Nephron progenitor cell (in vitro differentiated cells): ENCODE measurements at regions not wholly inside any gene's neighbourhood (a gene's known extent, or its start where the extent isn't known, plus 50 kb on each side); places are given as distances from the start of the nearest gene placed in this dataset.

Experiments
- DNase-seq: peaks from one replicate; pipeline ENCODE4 v3.0.0; 2021
- H3K27ac Mint-ChIP-seq: 2 replicates; pipeline ENCODE4 v1.8.0; 2021; ENCODE audit warnings: mild to moderate bottlenecking, moderate library complexity, mixed read lengths
- H3K27me3 Mint-ChIP-seq: 2 replicates; pipeline ENCODE4 v1.8.0; 2021; ENCODE audit warnings: mild to moderate bottlenecking, low read depth, mixed read lengths; ENCODE audit not compliant: poor library complexity
- H3K36me3 Mint-ChIP-seq: 2 replicates; pipeline ENCODE4 v1.8.0; 2021; ENCODE audit warnings: low read depth, mixed read lengths
- H3K4me1 Mint-ChIP-seq: 2 replicates; pipeline ENCODE4 v1.8.0; 2021; ENCODE audit warnings: mixed read lengths
- H3K4me3 Mint-ChIP-seq: 2 replicates; pipeline ENCODE4 v1.8.0; 2021; ENCODE audit warnings: mild to moderate bottlenecking, moderate library complexity, mixed read lengths
- H3K9me3 Mint-ChIP-seq: 2 replicates; pipeline ENCODE4 v1.8.0; 2021; ENCODE audit warnings: mild to moderate bottlenecking, moderate library complexity, mixed read lengths
- CTCF ChIP-seq: fragments of 200-600 bp; sonication (generic); IDR thresholded peaks from 2 replicates; pipeline ENCODE4 v1.5.0; 2021; ENCODE audit warnings: antibody characterized with exemption

- Mint-ChIP-seq H3K9me3 (no peaks in the 10 kb centered on the region), H3K27ac (no peak overlapping the region), H3K4me3 (no peak overlapping the region), H3K36me3 (no peaks in the 10 kb centered on the region), H3K27me3 (peaks cover 4% of the 10 kb centered on the region), H3K4me1 (no peaks in the 10 kb centered on the region)
- DNase-seq: no peak
- no peak for TF ChIP-seq CTCF
Observed at GRCh38 chr18:66324616-66325015, 279.3 kb downstream of the CDH19 start.

GRCh38 chr18:66317243-66318090, 286.4 kb downstream of the CDH19 start:
- TF ChIP-seq CTCF: no peak
- Mint-ChIP-seq H3K36me3 (no peaks in the 10 kb centered on the region), H3K27me3 (no peaks in the 10 kb centered on the region), H3K9me3 (no peaks in the 10 kb centered on the region), H3K27ac (peak overlapping the region; percentile 97), H3K4me3 (no peak overlapping the region), H3K4me1 (peaks cover 18% of the 10 kb centered on the region)
- no peak for DNase-seq

- no peaks in the 10 kb centered on the region for H3K36me3 Mint-ChIP-seq
- H3K27me3 Mint-ChIP-seq: no peaks in the 10 kb centered on the region
- no peak for DNase-seq
- peak overlapping the region; percentile 18 for H3K4me3 Mint-ChIP-seq
- peak overlapping the region; percentile 97 for H3K27ac Mint-ChIP-seq
- peaks cover 18% of the 10 kb centered on the region for H3K4me1 Mint-ChIP-seq
- H3K9me3 Mint-ChIP-seq: no peaks in the 10 kb centered on the region
- TF ChIP-seq CTCF: no peak
Observed at GRCh38 chr18:66316701-66317100, 287.2 kb downstream of the CDH19 start.

GRCh38 chr18:66300141-66300540, 303.7 kb downstream of the CDH19 start:
- Mint-ChIP-seq H3K4me1 (no peaks in the 10 kb centered on the region), H3K36me3 (no peaks in the 10 kb centered on the region), H3K9me3 (peaks cover 6% of the 10 kb centered on the region), H3K27me3 (no peaks in the 10 kb centered on the region), H3K27ac (no peak overlapping the region), H3K4me3 (no peak overlapping the region)
- no peak for TF ChIP-seq CTCF
- DNase-seq: no peak

- H3K36me3 Mint-ChIP-seq: no peaks in the 10 kb centered on the region
- no peak overlapping the region for H3K27ac Mint-ChIP-seq
- no peaks in the 10 kb centered on the region for H3K4me1 Mint-ChIP-seq
- H3K27me3 Mint-ChIP-seq: no peaks in the 10 kb centered on the region
- no peak overlapping the region for H3K4me3 Mint-ChIP-seq
- TF ChIP-seq CTCF: no peak
- peaks cover 8% of the 10 kb centered on the region for H3K9me3 Mint-ChIP-seq
- DNase-seq: no peak
Observed at GRCh38 chr18:66280470-66280869, 323.4 kb downstream of the CDH19 start.

GRCh38 chr18:66271962-66272361, 331.9 kb downstream of the CDH19 start:
- peaks cover 11% of the 10 kb centered on the region for H3K36me3 Mint-ChIP-seq
- peaks cover 52% of the 10 kb centered on the region for H3K9me3 Mint-ChIP-seq
- no peak for DNase-seq
- H3K27me3 Mint-ChIP-seq: peaks cover 5% of the 10 kb centered on the region
- TF ChIP-seq CTCF: no peak
- peak overlapping the region; percentile 50 for H3K27ac Mint-ChIP-seq
- no peak overlapping the region for H3K4me3 Mint-ChIP-seq
- H3K4me1 Mint-ChIP-seq: no peaks in the 10 kb centered on the region
